ENCODE measurements at regions not wholly inside any gene's neighbourhood (a gene's known extent, or its start where the extent isn't known, plus 50 kb on each side); places are given as distances from the start of the nearest gene placed in this dataset.

GRCh38 chr5:155844542-155844941 lies 482.4 kb upstream of the SGCD start:
- no peak for DNase-seq (ENCODE audit: low read depth)

- DNase-seq (ENCODE audit: low read depth) = no peak
These were observed 476.6 kb upstream of the SGCD start for GRCh38 chr5:155850370-155850769.

- DNase-seq (ENCODE audit: low read depth) = no peak
These were observed 460.0 kb upstream of the SGCD start for GRCh38 chr5:155866971-155867370.

GRCh38 chr5:155867522-155868088 lies 459.4 kb upstream of the SGCD start:
- DNase-seq (ENCODE audit: low read depth) = no peak

GRCh38 chr5:155870636-155871035 lies 456.3 kb upstream of the SGCD start:
- no peak for DNase-seq (ENCODE audit: low read depth)

GRCh38 chr5:155871623-155872022 lies 455.3 kb upstream of the SGCD start:
- DNase-seq (ENCODE audit: low read depth) = no peak

GRCh38 chr5:155872629-155873220 lies 454.2 kb upstream of the SGCD start:
- peak; percentile 30 for DNase-seq (ENCODE audit: low read depth)

- peak; percentile 58 for DNase-seq (ENCODE audit: low read depth)
These were observed 447.9 kb upstream of the SGCD start for GRCh38 chr5:155878991-155879575.

GRCh38 chr5:155884041-155884440 lies 442.9 kb upstream of the SGCD start:
- DNase-seq (ENCODE audit: low read depth) = no peak

- DNase-seq (ENCODE audit: low read depth) = no peak
These were observed 441.8 kb upstream of the SGCD start for GRCh38 chr5:155885199-155885598.

- DNase-seq (ENCODE audit: low read depth) = no peak
These were observed 440.5 kb upstream of the SGCD start for GRCh38 chr5:155886311-155887031.

- no peak for DNase-seq (ENCODE audit: low read depth)
These were observed 431.5 kb upstream of the SGCD start for GRCh38 chr5:155895484-155895883.

- peak; percentile 54 for DNase-seq (ENCODE audit: low read depth)
These were observed 429.2 kb upstream of the SGCD start for GRCh38 chr5:155897761-155898160.

GRCh38 chr5:155898284-155898683 lies 428.7 kb upstream of the SGCD start:
- no peak for DNase-seq (ENCODE audit: low read depth)

- DNase-seq (ENCODE audit: low read depth) = no peak
These were observed 423.2 kb upstream of the SGCD start for GRCh38 chr5:155903791-155904190.

GRCh38 chr5:155905364-155905763 lies 421.6 kb upstream of the SGCD start:
- peak; percentile 79 for DNase-seq (ENCODE audit: low read depth)

GRCh38 chr5:155906046-155906445 lies 420.9 kb upstream of the SGCD start:
- DNase-seq (ENCODE audit: low read depth) = no peak

- DNase-seq (ENCODE audit: low read depth) = no peak
These were observed 418.4 kb upstream of the SGCD start for GRCh38 chr5:155908543-155908942.

GRCh38 chr5:155912291-155912690 lies 414.7 kb upstream of the SGCD start:
- DNase-seq (ENCODE audit: low read depth) = no peak

- no peak for DNase-seq (ENCODE audit: low read depth)
These were observed 412.2 kb upstream of the SGCD start for GRCh38 chr5:155914766-155915165.

GRCh38 chr5:155915601-155916000 lies 411.4 kb upstream of the SGCD start:
- DNase-seq (ENCODE audit: low read depth) = no peak

GRCh38 chr5:155919126-155919525 lies 407.8 kb upstream of the SGCD start:
- no peak for DNase-seq (ENCODE audit: low read depth)

- DNase-seq (ENCODE audit: low read depth) = no peak
These were observed 407.2 kb upstream of the SGCD start for GRCh38 chr5:155919725-155920124.
